NCI-H2227 (cell line): ENCODE measurements at regions not wholly inside any gene's neighbourhood (a gene's known extent, or its start where the extent isn't known, plus 50 kb on each side); places are given as distances from the start of the nearest gene placed in this dataset.
"Not testable (repeated sequence)": the region's sequence is repeated elsewhere in the genome, so short reads cannot be mapped to it uniquely, and the experiment has no call there.

ENCODE experiments used
- DNase-seq: peaks from one replicate; lab custom pipeline; 2025; ENCODE audit not compliant: unreplicated experiment; lab: John Stamatoyannopoulos, UW

GRCh38 chr4:84231539-84232055 lies 267.5 kb downstream of the NKX6-1 start:
- DNase-seq: no peak

- DNase-seq: no peak
Measured at GRCh38 chr4:84224522-84224921, 274.6 kb downstream of the NKX6-1 start.

- no peak for DNase-seq
Measured at GRCh38 chr4:84221704-84222103, 277.4 kb downstream of the NKX6-1 start.

- DNase-seq: no peak
Measured at GRCh38 chr4:84220990-84221389, 278.1 kb downstream of the NKX6-1 start.

- DNase-seq: no peak
Measured at GRCh38 chr4:84219656-84220055, 279.4 kb downstream of the NKX6-1 start.

- DNase-seq: no peak
Measured at GRCh38 chr4:84218031-84218430, 281.1 kb downstream of the NKX6-1 start.

- no peak for DNase-seq
Measured at GRCh38 chr4:84215217-84215616, 283.9 kb downstream of the NKX6-1 start.

GRCh38 chr4:84206226-84206625 lies 292.9 kb downstream of the NKX6-1 start:
- DNase-seq: not testable (repeated sequence)

GRCh38 chr4:84189144-84189543 lies 309.9 kb downstream of the NKX6-1 start:
- no peak for DNase-seq

- no peak for DNase-seq
Measured at GRCh38 chr4:84179409-84179808, 319.7 kb downstream of the NKX6-1 start.

GRCh38 chr4:84177831-84178542 lies 321.1 kb downstream of the NKX6-1 start:
- DNase-seq: no peak

GRCh38 chr4:84176016-84176415 lies 323.1 kb downstream of the NKX6-1 start:
- DNase-seq: peak; percentile 74

- no peak for DNase-seq
Measured at GRCh38 chr4:84171871-84172270, 327.2 kb downstream of the NKX6-1 start.

- DNase-seq: no peak
Measured at GRCh38 chr4:84167564-84167963, 331.5 kb downstream of the NKX6-1 start.

GRCh38 chr4:84167093-84167492 lies 332.0 kb downstream of the NKX6-1 start:
- no peak for DNase-seq

- DNase-seq: no peak
Measured at GRCh38 chr4:84166486-84166885, 332.6 kb downstream of the NKX6-1 start.

GRCh38 chr4:84164201-84164600 lies 334.9 kb downstream of the NKX6-1 start:
- no peak for DNase-seq

- DNase-seq: no peak
Measured at GRCh38 chr4:84159762-84160161, 339.3 kb downstream of the NKX6-1 start.

- DNase-seq: no peak
Measured at GRCh38 chr4:84158670-84159069, 340.4 kb downstream of the NKX6-1 start.

GRCh38 chr4:84151574-84151973 lies 347.5 kb downstream of the NKX6-1 start:
- no peak for DNase-seq

GRCh38 chr4:84150177-84150576 lies 348.9 kb downstream of the NKX6-1 start:
- DNase-seq: no peak

GRCh38 chr4:84147831-84148230 lies 351.3 kb downstream of the NKX6-1 start:
- no peak for DNase-seq
